Fibroblast of mammary gland (primary cell): ENCODE measurements at regions not wholly inside any gene's neighbourhood (a gene's known extent, or its start where the extent isn't known, plus 50 kb on each side); places are given as distances from the start of the nearest gene placed in this dataset.
A peak's percentile ranks its signal among the peaks of the same experiment; 100 is the strongest.

Source experiments
- DNase-seq: peaks from one replicate; pipeline ENCODE4 v3.0.0-alpha.2; 2010; ENCODE audit warnings: low read depth
- H3K4me3 ChIP-seq: 2 replicates; pipeline ENCODE4 v1.5.1; 2011; ENCODE audit warnings: low read depth, mild to moderate bottlenecking, low read length, moderate library complexity; ENCODE audit not compliant: control insufficient read depth
- CTCF ChIP-seq: conservative IDR thresholded peaks from 2 replicates; pipeline ENCODE4 v1.5.1; 2011; ENCODE audit warnings: low read depth, low read length, inconsistent platforms; ENCODE audit not compliant: control insufficient read depth, insufficient read depth

- no peak for TF ChIP-seq CTCF
Measured at GRCh38 chr13:47100214-47100853, 203.5 kb upstream of the HTR2A start.

GRCh38 chr13:47094734-47095434, 198.0 kb upstream of the HTR2A start:
- H3K4me3 ChIP-seq = no peak overlapping the region
- DNase-seq = no peak
- TF ChIP-seq CTCF = no peak

More at GRCh38 chr13:47100214-47100853, 203.5 kb upstream of the HTR2A start:
- no peak overlapping the region for H3K4me3 ChIP-seq
- DNase-seq = no peak

- DNase-seq = no peak
- no peak for TF ChIP-seq CTCF
- H3K4me3 ChIP-seq = no peak overlapping the region
Measured at GRCh38 chr13:47092202-47092601, 195.3 kb upstream of the HTR2A start.

- no peak overlapping the region for H3K4me3 ChIP-seq
- peak; percentile 87 for DNase-seq
- TF ChIP-seq CTCF = no peak
Measured at GRCh38 chr13:47087841-47088240, 191.0 kb upstream of the HTR2A start.

GRCh38 chr13:47087241-47087640, 190.4 kb upstream of the HTR2A start:
- DNase-seq = no peak
- no peak for TF ChIP-seq CTCF
- H3K4me3 ChIP-seq = no peak overlapping the region

GRCh38 chr13:47085346-47085745, 188.5 kb upstream of the HTR2A start:
- no peak for TF ChIP-seq CTCF
- H3K4me3 ChIP-seq = no peak overlapping the region
- peak; percentile 75 for DNase-seq
